ENCODE measurements at regions not wholly inside any gene's neighbourhood (a gene's known extent, or its start where the extent isn't known, plus 50 kb on each side); places are given as distances from the start of the nearest gene placed in this dataset.

- TF ChIP-seq ZSCAN4 (tag by site-specific recombination; IDR thresholded peaks at IDR 0.05) (no peak), ZNF580 (tag by site-specific recombination; IDR thresholded peaks at IDR 0.05) (no peak), ZNF830 (tag by site-specific recombination; IDR thresholded peaks at IDR 0.05; ENCODE audit: low read depth) (no peak), AEBP2 (tag by site-specific recombination; IDR thresholded peaks at IDR 0.05; ENCODE audit: borderline replicate concordance) (no peak), ZNF121 (tag by site-specific recombination; IDR thresholded peaks at IDR 0.05) (no peak), ZNF76 (tag by site-specific recombination; IDR thresholded peaks at IDR 0.05; ENCODE audit: borderline replicate concordance, low read depth) (no peak)
Observed at GRCh38 chr12:69130064-69130463, 109.3 kb upstream of the CPSF6 start (continued).

GRCh38 chr12:69131077-69131476 lies 108.3 kb upstream of the CPSF6 start:
- H3K27ac ChIP-seq (ENCODE audit: extremely low read depth, low read depth, low read length) = no peak overlapping the region
- no peaks in the 10 kb centered on the region for H3K36me3 ChIP-seq (ENCODE audit: control insufficient read depth in 2 of 2, insufficient read depth in 1 of 2, low read length in 2 of 2)
- ChIA-PET CTCF (interaction anchor here (0.6 to 1.4 kb wide), 4 partner anchors 9 to 355 kb away, joined by 3 to 7 read pairs (median 4); no protein-coding TSS in a partner anchor), POLR2A (no interaction called here)
- no peaks in the 10 kb centered on the region for H3K4me1 ChIP-seq (ENCODE audit: control insufficient read depth, insufficient read depth, low read length)
- no peaks in the 10 kb centered on the region for H3K9me3 ChIP-seq (ENCODE audit: control insufficient read depth, insufficient read depth, low read depth, low read length)
- no peak overlapping the region for H3K4me3 ChIP-seq (ENCODE audit: low read depth, low read length)
- TF ChIP-seq KLF10 (tag by site-specific recombination; IDR thresholded peaks at IDR 0.05) = no peak
- no peak for TF ChIP-seq ZNF624 (tag by site-specific recombination; IDR thresholded peaks at IDR 0.05)
- TF ChIP-seq ZFHX2 (tag by site-specific recombination; conservative IDR thresholded peaks at IDR 0.05) = no peak
- no peak for TF ChIP-seq ZNF623 (tag by site-specific recombination; IDR thresholded peaks at IDR 0.05)
- TF ChIP-seq ATF2 (tag by site-specific recombination; IDR thresholded peaks at IDR 0.05; ENCODE audit: low read depth) = no peak
- TF ChIP-seq ZNF121 (tag by site-specific recombination; IDR thresholded peaks at IDR 0.05) = no peak
- TF ChIP-seq GFI1B (tag by site-specific recombination; IDR thresholded peaks at IDR 0.05) = no peak
- no peak for TF ChIP-seq ZNF658 (tag by site-specific recombination; IDR thresholded peaks at IDR 0.05)
- no peak for TF ChIP-seq ZNF133 (tag by site-specific recombination; IDR thresholded peaks at IDR 0.05)
- no peak for TF ChIP-seq PRDM2 (tag by site-specific recombination; IDR thresholded peaks at IDR 0.05; ENCODE audit: borderline replicate concordance)
- no peak for TF ChIP-seq GLIS2 (tag by site-specific recombination; IDR thresholded peaks at IDR 0.05)
- no peak for TF ChIP-seq ZNF707 (tag by site-specific recombination; IDR thresholded peaks at IDR 0.05)

Data from HEK293 (cell line).